HG03460 (cell line): ENCODE measurements at regions not wholly inside any gene's neighbourhood (a gene's known extent, or its start where the extent isn't known, plus 50 kb on each side); places are given as distances from the start of the nearest gene placed in this dataset.
"Not testable (repeated sequence)": the region's sequence is repeated elsewhere in the genome, so short reads cannot be mapped to it uniquely, and the experiment has no call there.

Source experiments
- ATAC-seq: cut with Tn5 transposase; IDR thresholded peaks from one replicate; pipeline ENCODE4 v1.9.1; 2021; ENCODE audit not compliant: unreplicated experiment

- no peak for ATAC-seq
These were observed 52.7 kb upstream of the ZCCHC13 start for GRCh38 chrX:74251006-74251930.

GRCh38 chrX:74250574-74250973 is 53.4 kb upstream of the ZCCHC13 start:
- no peak for ATAC-seq

- no peak for ATAC-seq
These were observed 54.0 kb upstream of the ZCCHC13 start for GRCh38 chrX:74249963-74250362.

GRCh38 chrX:74248889-74249288 is 55.1 kb upstream of the ZCCHC13 start:
- no peak for ATAC-seq

- no peak for ATAC-seq
These were observed 57.5 kb upstream of the ZCCHC13 start for GRCh38 chrX:74246524-74246923.

GRCh38 chrX:74242484-74243138 is 61.4 kb upstream of the ZCCHC13 start:
- no peak for ATAC-seq

- no peak for ATAC-seq
These were observed 61.9 kb upstream of the ZCCHC13 start for GRCh38 chrX:74242050-74242449.

- no peak for ATAC-seq
These were observed 65.2 kb upstream of the ZCCHC13 start for GRCh38 chrX:74238771-74239170.

- ATAC-seq = no peak
These were observed 69.2 kb upstream of the ZCCHC13 start for GRCh38 chrX:74234818-74235217.

GRCh38 chrX:74232859-74233258 is 71.1 kb upstream of the ZCCHC13 start:
- no peak for ATAC-seq

- no peak for ATAC-seq
These were observed 72.4 kb upstream of the ZCCHC13 start for GRCh38 chrX:74231625-74232024.

GRCh38 chrX:74230094-74230493 is 73.9 kb upstream of the ZCCHC13 start:
- no peak for ATAC-seq

- no peak for ATAC-seq
These were observed 78.9 kb upstream of the ZCCHC13 start for GRCh38 chrX:74225111-74225510.

- ATAC-seq = no peak
These were observed 83.7 kb upstream of the ZCCHC13 start for GRCh38 chrX:74220277-74220676.

- ATAC-seq = no peak
These were observed 85.1 kb upstream of the ZCCHC13 start for GRCh38 chrX:74218895-74219294.

- no peak for ATAC-seq
These were observed 87.6 kb upstream of the ZCCHC13 start for GRCh38 chrX:74216421-74216820.

GRCh38 chrX:74211911-74212310 is 92.1 kb upstream of the ZCCHC13 start:
- ATAC-seq = no peak

- no peak for ATAC-seq
These were observed 96.4 kb upstream of the ZCCHC13 start for GRCh38 chrX:74207539-74207938.

- ATAC-seq = no peak
These were observed 108.4 kb upstream of the ZCCHC13 start for GRCh38 chrX:74195605-74196004.

GRCh38 chrX:74195120-74195519 is 108.9 kb upstream of the ZCCHC13 start:
- ATAC-seq = no peak

- no peak for ATAC-seq
These were observed 116.8 kb upstream of the ZCCHC13 start for GRCh38 chrX:74187211-74187610.

- ATAC-seq = not testable (repeated sequence)
These were observed 120.9 kb upstream of the ZCCHC13 start for GRCh38 chrX:74183047-74183446.
